ENCODE measurements at regions not wholly inside any gene's neighbourhood (a gene's known extent, or its start where the extent isn't known, plus 50 kb on each side); places are given as distances from the start of the nearest gene placed in this dataset.

GRCh38 chr17:71422968-71423367 is 697.9 kb upstream of the SOX9 start:
- no peak for TF ChIP-seq EZH2 (IDR thresholded peaks at IDR 0.05; ENCODE audit: borderline replicate concordance, low read length)
- TF ChIP-seq, protein P1, sequence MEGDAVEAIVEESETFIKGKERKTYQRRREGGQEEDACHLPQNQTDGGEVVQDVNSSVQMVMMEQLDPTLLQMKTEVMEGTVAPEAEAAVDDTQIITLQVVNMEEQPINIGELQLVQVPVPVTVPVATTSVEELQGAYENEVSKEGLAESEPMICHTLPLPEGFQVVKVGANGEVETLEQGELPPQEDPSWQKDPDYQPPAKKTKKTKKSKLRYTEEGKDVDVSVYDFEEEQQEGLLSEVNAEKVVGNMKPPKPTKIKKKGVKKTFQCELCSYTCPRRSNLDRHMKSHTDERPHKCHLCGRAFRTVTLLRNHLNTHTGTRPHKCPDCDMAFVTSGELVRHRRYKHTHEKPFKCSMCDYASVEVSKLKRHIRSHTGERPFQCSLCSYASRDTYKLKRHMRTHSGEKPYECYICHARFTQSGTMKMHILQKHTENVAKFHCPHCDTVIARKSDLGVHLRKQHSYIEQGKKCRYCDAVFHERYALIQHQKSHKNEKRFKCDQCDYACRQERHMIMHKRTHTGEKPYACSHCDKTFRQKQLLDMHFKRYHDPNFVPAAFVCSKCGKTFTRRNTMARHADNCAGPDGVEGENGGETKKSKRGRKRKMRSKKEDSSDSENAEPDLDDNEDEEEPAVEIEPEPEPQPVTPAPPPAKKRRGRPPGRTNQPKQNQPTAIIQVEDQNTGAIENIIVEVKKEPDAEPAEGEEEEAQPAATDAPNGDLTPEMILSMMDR (conservative IDR thresholded peaks at IDR 0.05 in 1 of 2, IDR thresholded peaks at IDR 0.05 in 1 of 2; ENCODE audit: extremely low read depth in 1 of 2, insufficient read depth in 1 of 2, low read depth in 1 of 2, low read length in 2 of 2) = no peak

Data from mammary epithelial cell (primary cell).